ENCODE measurements at regions not wholly inside any gene's neighbourhood (a gene's known extent, or its start where the extent isn't known, plus 50 kb on each side); places are given as distances from the start of the nearest gene placed in this dataset.

DNA sequence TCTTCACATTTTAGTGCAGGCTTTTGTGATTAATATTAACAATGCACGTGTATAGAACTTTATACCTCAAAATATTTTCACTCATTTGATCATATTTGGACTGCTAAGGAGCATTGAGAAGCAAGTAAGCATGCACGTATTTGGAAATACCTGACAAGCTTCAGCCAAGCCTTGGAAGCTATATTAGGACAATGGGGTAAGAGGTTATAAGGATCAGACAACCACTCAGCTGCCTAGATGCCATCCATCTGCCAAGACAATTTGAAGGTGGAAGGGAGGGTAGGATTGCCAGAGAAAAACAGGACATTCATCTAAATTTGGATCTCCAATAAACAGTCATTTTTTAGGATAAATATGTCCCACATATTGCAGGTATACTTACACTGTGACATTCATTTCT, 394.9 kb upstream of the CFAP20DC start:
- TF ChIP-seq, protein P1, sequence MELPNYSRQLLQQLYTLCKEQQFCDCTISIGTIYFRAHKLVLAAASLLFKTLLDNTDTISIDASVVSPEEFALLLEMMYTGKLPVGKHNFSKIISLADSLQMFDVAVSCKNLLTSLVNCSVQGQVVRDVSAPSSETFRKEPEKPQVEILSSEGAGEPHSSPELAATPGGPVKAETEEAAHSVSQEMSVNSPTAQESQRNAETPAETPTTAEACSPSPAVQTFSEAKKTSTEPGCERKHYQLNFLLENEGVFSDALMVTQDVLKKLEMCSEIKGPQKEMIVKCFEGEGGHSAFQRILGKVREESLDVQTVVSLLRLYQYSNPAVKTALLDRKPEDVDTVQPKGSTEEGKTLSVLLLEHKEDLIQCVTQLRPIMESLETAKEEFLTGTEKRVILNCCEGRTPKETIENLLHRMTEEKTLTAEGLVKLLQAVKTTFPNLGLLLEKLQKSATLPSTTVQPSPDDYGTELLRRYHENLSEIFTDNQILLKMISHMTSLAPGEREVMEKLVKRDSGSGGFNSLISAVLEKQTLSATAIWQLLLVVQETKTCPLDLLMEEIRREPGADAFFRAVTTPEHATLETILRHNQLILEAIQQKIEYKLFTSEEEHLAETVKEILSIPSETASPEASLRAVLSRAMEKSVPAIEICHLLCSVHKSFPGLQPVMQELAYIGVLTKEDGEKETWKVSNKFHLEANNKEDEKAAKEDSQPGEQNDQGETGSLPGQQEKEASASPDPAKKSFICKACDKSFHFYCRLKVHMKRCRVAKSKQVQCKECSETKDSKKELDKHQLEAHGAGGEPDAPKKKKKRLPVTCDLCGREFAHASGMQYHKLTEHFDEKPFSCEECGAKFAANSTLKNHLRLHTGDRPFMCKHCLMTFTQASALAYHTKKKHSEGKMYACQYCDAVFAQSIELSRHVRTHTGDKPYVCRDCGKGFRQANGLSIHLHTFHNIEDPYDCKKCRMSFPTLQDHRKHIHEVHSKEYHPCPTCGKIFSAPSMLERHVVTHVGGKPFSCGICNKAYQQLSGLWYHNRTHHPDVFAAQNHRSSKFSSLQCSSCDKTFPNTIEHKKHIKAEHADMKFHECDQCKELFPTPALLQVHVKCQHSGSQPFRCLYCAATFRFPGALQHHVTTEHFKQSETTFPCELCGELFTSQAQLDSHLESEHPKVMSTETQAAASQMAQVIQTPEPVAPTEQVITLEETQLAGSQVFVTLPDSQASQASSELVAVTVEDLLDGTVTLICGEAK (IDR thresholded peaks at IDR 0.05; ENCODE audit: borderline replicate concordance) = no peak
- TF ChIP-seq CHD2 (IDR thresholded peaks at IDR 0.05; ENCODE audit: borderline replicate concordance, low read depth, low read length) = no peak
- TF ChIP-seq FOXK2 (IDR thresholded peaks at IDR 0.05) = no peak
- TF ChIP-seq MXI1 (IDR thresholded peaks at IDR 0.05; ENCODE audit: low read depth, low read length) = no peak
- TF ChIP-seq SMAD1 (IDR thresholded peaks at IDR 0.05; ENCODE audit: low read depth, partially characterized antibody) = no peak
- TF ChIP-seq, protein P2, sequence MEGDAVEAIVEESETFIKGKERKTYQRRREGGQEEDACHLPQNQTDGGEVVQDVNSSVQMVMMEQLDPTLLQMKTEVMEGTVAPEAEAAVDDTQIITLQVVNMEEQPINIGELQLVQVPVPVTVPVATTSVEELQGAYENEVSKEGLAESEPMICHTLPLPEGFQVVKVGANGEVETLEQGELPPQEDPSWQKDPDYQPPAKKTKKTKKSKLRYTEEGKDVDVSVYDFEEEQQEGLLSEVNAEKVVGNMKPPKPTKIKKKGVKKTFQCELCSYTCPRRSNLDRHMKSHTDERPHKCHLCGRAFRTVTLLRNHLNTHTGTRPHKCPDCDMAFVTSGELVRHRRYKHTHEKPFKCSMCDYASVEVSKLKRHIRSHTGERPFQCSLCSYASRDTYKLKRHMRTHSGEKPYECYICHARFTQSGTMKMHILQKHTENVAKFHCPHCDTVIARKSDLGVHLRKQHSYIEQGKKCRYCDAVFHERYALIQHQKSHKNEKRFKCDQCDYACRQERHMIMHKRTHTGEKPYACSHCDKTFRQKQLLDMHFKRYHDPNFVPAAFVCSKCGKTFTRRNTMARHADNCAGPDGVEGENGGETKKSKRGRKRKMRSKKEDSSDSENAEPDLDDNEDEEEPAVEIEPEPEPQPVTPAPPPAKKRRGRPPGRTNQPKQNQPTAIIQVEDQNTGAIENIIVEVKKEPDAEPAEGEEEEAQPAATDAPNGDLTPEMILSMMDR (IDR thresholded peaks at IDR 0.05 in 2 of 3, conservative IDR thresholded peaks at IDR 0.05 in 1 of 3; ENCODE audit: control insufficient read depth in 2 of 3, extremely low read depth in 1 of 3, insufficient read depth in 1 of 3, low read depth in 3 of 3, low read length in 3 of 3) = no peak
